Adipocyte (in vitro differentiated cells): ENCODE measurements at regions not wholly inside any gene's neighbourhood (a gene's known extent, or its start where the extent isn't known, plus 50 kb on each side); places are given as distances from the start of the nearest gene placed in this dataset.

Experiments used
- DNase-seq: peaks from one replicate; pipeline ENCODE4 v3.0.0-alpha.2; 2015; ENCODE audit warnings: low read depth
- H3K27me3 ChIP-seq: replicated peaks from 2 replicates; pipeline ENCODE4 v1.7.0; 2013; ENCODE audit warnings: mild to moderate bottlenecking, low read length, moderate library complexity; ENCODE audit not compliant: control insufficient read depth, insufficient read depth
- H3K36me3 ChIP-seq: 2 replicates; pipeline ENCODE4 v1.7.0; 2013; ENCODE audit warnings: low read length, mild to moderate bottlenecking, moderate library complexity; ENCODE audit not compliant: control insufficient read depth, insufficient read depth, severe bottlenecking
- H3K4me1 ChIP-seq: 2 replicates; pipeline ENCODE4 v1.7.0; 2013; ENCODE audit warnings: mild to moderate bottlenecking, low read length, moderate library complexity; ENCODE audit not compliant: control insufficient read depth, insufficient read depth
- H3K4me3 ChIP-seq: 2 replicates; pipeline ENCODE4 v1.7.0; 2013; ENCODE audit warnings: mild to moderate bottlenecking, low read length, moderate library complexity
- H3K9ac ChIP-seq: 2 replicates; pipeline ENCODE4 v1.7.0; 2013; ENCODE audit warnings: mild to moderate bottlenecking, low read length, moderate library complexity
- H3K9me3 ChIP-seq: 2 replicates; pipeline ENCODE4 v1.7.0; 2013; ENCODE audit warnings: mild to moderate bottlenecking, low read length, moderate library complexity; ENCODE audit not compliant: control insufficient read depth

- no peak for DNase-seq
- H3K27me3 ChIP-seq: no peaks in the 10 kb centered on the region
- no peak overlapping the region for H3K4me3 ChIP-seq
- no peaks in the 10 kb centered on the region for H3K36me3 ChIP-seq
- H3K4me1 ChIP-seq: peaks cover under 1% of the 10 kb centered on the region
- no peak overlapping the region for H3K9ac ChIP-seq
- no peaks in the 10 kb centered on the region for H3K9me3 ChIP-seq
Observed at GRCh38 chr22:26732284-26732683, 74.9 kb downstream of the MIAT start.

GRCh38 chr22:26734339-26735018, 77.1 kb downstream of the MIAT start:
- no peaks in the 10 kb centered on the region for H3K9me3 ChIP-seq
- no peak overlapping the region for H3K4me3 ChIP-seq
- no peaks in the 10 kb centered on the region for H3K27me3 ChIP-seq
- no peak for DNase-seq
- H3K36me3 ChIP-seq: no peaks in the 10 kb centered on the region
- H3K9ac ChIP-seq: no peak overlapping the region
- H3K4me1 ChIP-seq: peaks cover 7% of the 10 kb centered on the region

GRCh38 chr22:26735019-26735409, 77.6 kb downstream of the MIAT start:
- DNase-seq: no peak
- Histone ChIP-seq H3K9ac (no peak overlapping the region), H3K9me3 (no peaks in the 10 kb centered on the region), H3K4me1 (peaks cover 7% of the 10 kb centered on the region), H3K27me3 (no peaks in the 10 kb centered on the region), H3K36me3 (no peaks in the 10 kb centered on the region), H3K4me3 (no peak overlapping the region)

- Histone ChIP-seq H3K36me3 (no peaks in the 10 kb centered on the region), H3K4me1 (peaks cover 7% of the 10 kb centered on the region), H3K9ac (no peak overlapping the region), H3K27me3 (no peaks in the 10 kb centered on the region), H3K9me3 (no peaks in the 10 kb centered on the region), H3K4me3 (no peak overlapping the region)
- DNase-seq: no peak
Observed at GRCh38 chr22:26737262-26737661, 79.9 kb downstream of the MIAT start.

- no peaks in the 10 kb centered on the region for H3K9me3 ChIP-seq
- peaks cover 7% of the 10 kb centered on the region for H3K4me1 ChIP-seq
- DNase-seq: no peak
- H3K27me3 ChIP-seq: no peaks in the 10 kb centered on the region
- no peaks in the 10 kb centered on the region for H3K36me3 ChIP-seq
- H3K4me3 ChIP-seq: no peak overlapping the region
- no peak overlapping the region for H3K9ac ChIP-seq
Observed at GRCh38 chr22:26740253-26740652, 82.9 kb downstream of the MIAT start.

GRCh38 chr22:26743149-26743548, 85.8 kb downstream of the MIAT start:
- Histone ChIP-seq H3K27me3 (no peaks in the 10 kb centered on the region), H3K36me3 (no peaks in the 10 kb centered on the region), H3K9ac (no peak overlapping the region), H3K4me1 (no peaks in the 10 kb centered on the region), H3K9me3 (no peaks in the 10 kb centered on the region), H3K4me3 (no peak overlapping the region)
- DNase-seq: no peak

- Histone ChIP-seq H3K4me1 (no peaks in the 10 kb centered on the region), H3K9me3 (no peaks in the 10 kb centered on the region), H3K36me3 (no peaks in the 10 kb centered on the region), H3K9ac (no peak overlapping the region), H3K4me3 (no peak overlapping the region), H3K27me3 (no peaks in the 10 kb centered on the region)
- no peak for DNase-seq
Observed at GRCh38 chr22:26744892-26745808, 87.8 kb downstream of the MIAT start.

GRCh38 chr22:26746311-26746710, 88.9 kb downstream of the MIAT start:
- no peak for DNase-seq
- Histone ChIP-seq H3K4me1 (no peaks in the 10 kb centered on the region), H3K4me3 (no peak overlapping the region), H3K9ac (no peak overlapping the region), H3K36me3 (no peaks in the 10 kb centered on the region), H3K27me3 (no peaks in the 10 kb centered on the region), H3K9me3 (no peaks in the 10 kb centered on the region)

- Histone ChIP-seq H3K9me3 (peaks cover 5% of the 10 kb centered on the region), H3K27me3 (no peaks in the 10 kb centered on the region), H3K4me3 (no peak overlapping the region), H3K9ac (no peak overlapping the region), H3K36me3 (no peaks in the 10 kb centered on the region), H3K4me1 (no peaks in the 10 kb centered on the region)
- no peak for DNase-seq
Observed at GRCh38 chr22:26748845-26749244, 91.5 kb downstream of the MIAT start.

GRCh38 chr22:26751217-26751616, 93.8 kb downstream of the MIAT start:
- H3K36me3 ChIP-seq: no peaks in the 10 kb centered on the region
- no peaks in the 10 kb centered on the region for H3K4me1 ChIP-seq
- H3K4me3 ChIP-seq: no peak overlapping the region
- no peak overlapping the region for H3K9ac ChIP-seq
- peaks cover 5% of the 10 kb centered on the region for H3K9me3 ChIP-seq
- DNase-seq: no peak
- H3K27me3 ChIP-seq: no peaks in the 10 kb centered on the region

GRCh38 chr22:26753125-26753862, 95.9 kb downstream of the MIAT start:
- Histone ChIP-seq H3K27me3 (no peaks in the 10 kb centered on the region), H3K9ac (no peak overlapping the region), H3K4me3 (no peak overlapping the region), H3K36me3 (no peaks in the 10 kb centered on the region), H3K9me3 (peaks cover 13% of the 10 kb centered on the region), H3K4me1 (peaks cover 3% of the 10 kb centered on the region)
- DNase-seq: no peak
